ENCODE measurements at regions not wholly inside any gene's neighbourhood (a gene's known extent, or its start where the extent isn't known, plus 50 kb on each side); places are given as distances from the start of the nearest gene placed in this dataset.
"Not testable (repeated sequence)": the region's sequence is repeated elsewhere in the genome, so short reads cannot be mapped to it uniquely, and the experiment has no call there.

- DNase-seq (ENCODE audit: extremely low read depth, low read depth) = no peak
Measured at GRCh38 chr6:18527836-18528743, 140.9 kb downstream of the RNF144B start.

- DNase-seq (ENCODE audit: extremely low read depth, low read depth) = no peak
Measured at GRCh38 chr6:18530201-18530600, 143.1 kb downstream of the RNF144B start.

- DNase-seq (ENCODE audit: extremely low read depth, low read depth) = no peak
Measured at GRCh38 chr6:18532139-18532538, 145.0 kb downstream of the RNF144B start.

GRCh38 chr6:18533793-18534192, 146.6 kb downstream of the RNF144B start:
- no peak for DNase-seq (ENCODE audit: extremely low read depth, low read depth)

- no peak for DNase-seq (ENCODE audit: extremely low read depth, low read depth)
Measured at GRCh38 chr6:18536591-18537055, 149.5 kb downstream of the RNF144B start.

- no peak for DNase-seq (ENCODE audit: extremely low read depth, low read depth)
Measured at GRCh38 chr6:18538315-18538714, 151.2 kb downstream of the RNF144B start.

- no peak for DNase-seq (ENCODE audit: extremely low read depth, low read depth)
Measured at GRCh38 chr6:18543051-18543450, 155.9 kb downstream of the RNF144B start.

GRCh38 chr6:18545142-18545541, 158.0 kb downstream of the RNF144B start:
- not testable (repeated sequence) for DNase-seq (ENCODE audit: extremely low read depth, low read depth)

- no peak for DNase-seq (ENCODE audit: extremely low read depth, low read depth)
Measured at GRCh38 chr6:18545726-18546125, 158.6 kb downstream of the RNF144B start.

GRCh38 chr6:18550119-18550518, 163.0 kb downstream of the RNF144B start:
- no peak for DNase-seq (ENCODE audit: extremely low read depth, low read depth)

GRCh38 chr6:18551228-18551627, 164.1 kb downstream of the RNF144B start:
- no peak for DNase-seq (ENCODE audit: extremely low read depth, low read depth)

GRCh38 chr6:18555750-18556149, 168.6 kb downstream of the RNF144B start:
- no peak for DNase-seq (ENCODE audit: extremely low read depth, low read depth)

- DNase-seq (ENCODE audit: extremely low read depth, low read depth) = no peak
Measured at GRCh38 chr6:18561037-18561750, 174.0 kb downstream of the RNF144B start.

- no peak for DNase-seq (ENCODE audit: extremely low read depth, low read depth)
Measured at GRCh38 chr6:18562726-18563125, 175.6 kb downstream of the RNF144B start.

GRCh38 chr6:18564775-18565174, 177.6 kb downstream of the RNF144B start:
- DNase-seq (ENCODE audit: extremely low read depth, low read depth) = no peak

GRCh38 chr6:18565231-18565630, 178.1 kb downstream of the RNF144B start:
- no peak for DNase-seq (ENCODE audit: extremely low read depth, low read depth)

- DNase-seq (ENCODE audit: extremely low read depth, low read depth) = no peak
Measured at GRCh38 chr6:18567380-18567779, 180.2 kb downstream of the RNF144B start.

- no peak for DNase-seq (ENCODE audit: extremely low read depth, low read depth)
Measured at GRCh38 chr6:18577491-18577890, 190.3 kb downstream of the RNF144B start.

GRCh38 chr6:18579166-18579565, 192.0 kb downstream of the RNF144B start:
- DNase-seq (ENCODE audit: extremely low read depth, low read depth) = no peak

GRCh38 chr6:18579869-18580268, 192.7 kb downstream of the RNF144B start:
- DNase-seq (ENCODE audit: extremely low read depth, low read depth) = no peak

- no peak for DNase-seq (ENCODE audit: extremely low read depth, low read depth)
Measured at GRCh38 chr6:18584372-18584771, 197.2 kb downstream of the RNF144B start.

Data from NCI-H460 (cell line).